Mucosa of stomach (tissue), 1 donor: ENCODE measurements at regions not wholly inside any gene's neighbourhood (a gene's known extent, or its start where the extent isn't known, plus 50 kb on each side); places are given as distances from the start of the nearest gene placed in this dataset.
"Not testable (repeated sequence)": the region's sequence is repeated elsewhere in the genome, so short reads cannot be mapped to it uniquely, and the experiment has no call there.

ENCODE experiments used
- H3K27me3 ChIP-seq: one replicate; pipeline ENCODE4 v1.7.0; 2013; ENCODE audit warnings: mild to moderate bottlenecking, low read length; ENCODE audit not compliant: control insufficient read depth, insufficient read depth
- H3K36me3 ChIP-seq: one replicate; pipeline ENCODE4 v1.7.0; 2013; ENCODE audit warnings: low read length; ENCODE audit not compliant: control insufficient read depth, insufficient read depth
- H3K4me1 ChIP-seq: one replicate; pipeline ENCODE4 v1.7.0; 2013; ENCODE audit warnings: mild to moderate bottlenecking, low read length; ENCODE audit not compliant: control insufficient read depth, insufficient read depth
- H3K4me3 ChIP-seq: one replicate; pipeline ENCODE4 v1.7.0; 2013; ENCODE audit warnings: low read length
- H3K9ac ChIP-seq: one replicate; pipeline ENCODE4 v1.7.0; 2013; ENCODE audit warnings: mild to moderate bottlenecking, low read length, moderate library complexity
- H3K9me3 ChIP-seq: one replicate; pipeline ENCODE4 v1.7.0; 2013; ENCODE audit warnings: mild to moderate bottlenecking, low read length, moderate library complexity; ENCODE audit not compliant: control insufficient read depth
- donor health status: Pancreatic carcinoma.

DNA sequence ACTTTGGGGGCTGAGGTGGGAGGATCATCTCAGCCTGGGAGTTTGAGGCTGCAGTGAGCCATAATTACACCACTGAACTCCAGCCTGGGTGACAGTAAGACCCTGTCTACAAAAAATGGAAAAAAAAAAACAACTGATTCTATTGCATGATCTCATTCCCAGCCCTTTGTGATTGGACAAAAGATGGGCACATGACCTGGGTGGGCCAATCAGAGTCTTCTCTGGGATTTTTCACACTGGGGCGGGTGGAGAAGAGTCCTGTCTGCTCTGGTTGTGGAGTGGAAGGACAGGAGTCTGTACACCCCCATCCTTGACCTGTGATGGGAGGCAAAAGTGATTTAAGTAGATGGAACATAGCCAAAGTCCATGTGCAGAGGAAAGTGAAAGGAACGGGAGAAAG is 170.5 kb downstream of the UQCRFS1 start:
- H3K4me3 ChIP-seq = no peak overlapping the region
- no peaks in the 10 kb centered on the region for H3K27me3 ChIP-seq
- H3K4me1 ChIP-seq = no peaks in the 10 kb centered on the region
- H3K9ac ChIP-seq = no peak overlapping the region
- H3K36me3 ChIP-seq = no peaks in the 10 kb centered on the region
- H3K9me3 ChIP-seq = no peaks in the 10 kb centered on the region

DNA sequence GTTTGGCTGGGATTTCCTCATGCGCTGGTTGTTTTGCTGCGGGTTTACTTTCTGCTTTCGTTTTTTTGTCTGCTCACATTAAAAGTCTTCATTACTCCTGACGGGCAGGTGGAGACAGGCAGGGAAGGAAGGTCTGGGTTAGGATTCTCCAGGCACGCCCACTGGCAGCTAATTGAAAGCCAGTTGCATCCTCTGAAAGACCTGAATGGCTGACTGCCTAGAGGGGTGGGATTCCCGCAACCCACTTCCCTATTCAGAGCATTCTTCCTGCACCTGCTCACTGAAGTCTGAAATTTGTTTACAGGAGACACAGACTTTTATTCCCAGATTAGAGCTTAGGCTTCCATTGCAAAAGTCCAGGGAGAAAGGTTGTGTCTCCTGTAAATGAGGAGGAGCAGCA is 172.0 kb downstream of the UQCRFS1 start:
- no peaks in the 10 kb centered on the region for H3K4me1 ChIP-seq
- H3K4me3 ChIP-seq = no peak overlapping the region
- H3K9ac ChIP-seq = no peak overlapping the region
- no peaks in the 10 kb centered on the region for H3K9me3 ChIP-seq
- no peaks in the 10 kb centered on the region for H3K36me3 ChIP-seq
- H3K27me3 ChIP-seq = no peaks in the 10 kb centered on the region

DNA sequence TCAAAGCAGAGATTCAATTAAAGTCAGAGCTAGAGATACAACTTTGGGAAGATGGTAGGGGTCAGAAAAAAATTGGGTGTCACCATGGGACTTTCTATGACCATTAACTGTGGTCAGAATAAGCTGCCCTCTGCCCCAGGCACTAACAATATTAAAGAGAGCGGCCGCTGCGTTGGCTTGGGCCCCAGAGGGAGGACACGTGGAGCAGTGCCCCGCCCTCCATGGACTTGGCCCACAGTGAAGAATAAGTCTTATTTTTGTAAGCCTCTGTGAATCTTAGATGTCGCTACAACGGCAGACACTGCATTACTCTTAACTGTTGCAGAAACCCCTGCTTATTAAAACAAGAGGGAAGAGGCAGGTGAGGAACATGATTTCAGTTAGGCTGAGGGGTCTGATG is 172.7 kb downstream of the UQCRFS1 start:
- H3K4me3 ChIP-seq = no peak overlapping the region
- H3K9ac ChIP-seq = no peak overlapping the region
- no peaks in the 10 kb centered on the region for H3K4me1 ChIP-seq
- H3K36me3 ChIP-seq = no peaks in the 10 kb centered on the region
- H3K27me3 ChIP-seq = no peaks in the 10 kb centered on the region
- no peaks in the 10 kb centered on the region for H3K9me3 ChIP-seq

GRCh38 chr19:29039036-29039435 is 173.9 kb downstream of the UQCRFS1 start:
- not testable (repeated sequence) for H3K4me3 ChIP-seq, H3K36me3 ChIP-seq, H3K4me1 ChIP-seq, H3K27me3 ChIP-seq, H3K9ac ChIP-seq, H3K9me3 ChIP-seq

DNA sequence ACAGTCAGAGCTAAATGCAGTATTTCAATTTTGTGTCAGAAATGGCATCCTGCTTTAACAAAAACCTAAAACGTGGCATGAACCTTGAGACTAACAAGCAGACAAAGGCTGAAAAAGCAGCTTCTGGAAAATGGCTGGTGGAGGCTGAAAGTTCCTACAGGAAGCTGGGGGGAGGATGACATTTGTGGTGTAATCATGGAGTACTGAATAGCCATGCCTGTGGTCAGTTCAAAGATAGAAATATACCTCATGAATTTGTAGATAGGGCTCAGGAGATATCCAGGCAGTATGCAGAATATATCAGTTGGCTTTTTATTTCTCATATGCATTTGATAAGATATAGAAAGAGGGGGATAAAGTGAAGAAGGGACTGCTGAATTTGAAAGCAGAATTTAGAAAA is 181.7 kb downstream of the UQCRFS1 start:
- no peaks in the 10 kb centered on the region for H3K27me3 ChIP-seq
- no peak overlapping the region for H3K9ac ChIP-seq
- no peak overlapping the region for H3K4me3 ChIP-seq
- no peaks in the 10 kb centered on the region for H3K36me3 ChIP-seq
- no peaks in the 10 kb centered on the region for H3K4me1 ChIP-seq
- no peaks in the 10 kb centered on the region for H3K9me3 ChIP-seq

GRCh38 chr19:29029268-29029958 is 183.5 kb downstream of the UQCRFS1 start:
- H3K9me3 ChIP-seq = no peaks in the 10 kb centered on the region
- H3K4me1 ChIP-seq = no peaks in the 10 kb centered on the region
- no peak overlapping the region for H3K9ac ChIP-seq
- H3K27me3 ChIP-seq = no peaks in the 10 kb centered on the region
- no peak overlapping the region for H3K4me3 ChIP-seq
- H3K36me3 ChIP-seq = no peaks in the 10 kb centered on the region

DNA sequence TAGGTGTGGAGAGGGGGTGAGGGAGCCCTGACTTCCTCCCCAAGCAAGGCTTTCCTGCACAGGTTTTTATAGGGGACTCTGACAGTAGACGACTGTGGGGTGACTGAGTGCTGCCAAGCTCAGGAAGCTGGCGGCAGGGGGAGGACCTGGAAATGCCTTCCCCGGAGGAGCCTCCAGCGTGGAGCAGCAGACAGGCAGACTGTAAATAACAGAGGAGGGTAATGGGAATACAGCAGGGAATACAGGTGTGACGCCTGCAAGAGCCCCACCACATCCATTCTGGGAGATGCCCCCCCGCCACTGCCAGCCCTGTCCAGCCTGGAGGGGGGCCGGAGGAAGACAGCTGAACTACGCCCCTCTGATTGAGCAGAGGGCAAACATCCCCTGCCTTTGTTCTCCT is 190.4 kb downstream of the UQCRFS1 start:
- no peaks in the 10 kb centered on the region for H3K27me3 ChIP-seq
- H3K4me3 ChIP-seq = no peak overlapping the region
- no peaks in the 10 kb centered on the region for H3K4me1 ChIP-seq
- H3K9ac ChIP-seq = no peak overlapping the region
- H3K36me3 ChIP-seq = no peaks in the 10 kb centered on the region
- no peaks in the 10 kb centered on the region for H3K9me3 ChIP-seq

DNA sequence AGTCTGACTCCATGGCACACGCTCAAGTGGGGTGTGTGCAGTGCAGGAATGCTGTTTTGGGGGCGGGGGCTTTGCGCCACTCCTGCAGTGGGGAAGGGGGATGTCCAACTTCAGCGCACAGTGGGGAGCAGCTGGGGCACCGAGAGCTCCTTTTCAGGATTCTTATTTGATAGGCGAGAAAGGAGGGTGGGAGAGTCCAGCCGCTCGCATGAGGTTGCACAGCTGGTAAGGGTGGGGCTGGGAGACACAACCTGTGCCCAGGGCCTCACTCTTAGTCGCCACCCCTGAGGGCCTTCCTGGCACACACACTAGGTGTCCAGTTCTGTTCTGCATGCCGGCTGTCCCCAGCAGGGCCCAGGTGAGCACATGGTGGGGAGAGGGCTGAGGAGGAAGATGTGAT is 190.8 kb downstream of the UQCRFS1 start:
- Histone ChIP-seq H3K4me3 (no peak overlapping the region), H3K9ac (no peak overlapping the region), H3K27me3 (no peaks in the 10 kb centered on the region)

DNA sequence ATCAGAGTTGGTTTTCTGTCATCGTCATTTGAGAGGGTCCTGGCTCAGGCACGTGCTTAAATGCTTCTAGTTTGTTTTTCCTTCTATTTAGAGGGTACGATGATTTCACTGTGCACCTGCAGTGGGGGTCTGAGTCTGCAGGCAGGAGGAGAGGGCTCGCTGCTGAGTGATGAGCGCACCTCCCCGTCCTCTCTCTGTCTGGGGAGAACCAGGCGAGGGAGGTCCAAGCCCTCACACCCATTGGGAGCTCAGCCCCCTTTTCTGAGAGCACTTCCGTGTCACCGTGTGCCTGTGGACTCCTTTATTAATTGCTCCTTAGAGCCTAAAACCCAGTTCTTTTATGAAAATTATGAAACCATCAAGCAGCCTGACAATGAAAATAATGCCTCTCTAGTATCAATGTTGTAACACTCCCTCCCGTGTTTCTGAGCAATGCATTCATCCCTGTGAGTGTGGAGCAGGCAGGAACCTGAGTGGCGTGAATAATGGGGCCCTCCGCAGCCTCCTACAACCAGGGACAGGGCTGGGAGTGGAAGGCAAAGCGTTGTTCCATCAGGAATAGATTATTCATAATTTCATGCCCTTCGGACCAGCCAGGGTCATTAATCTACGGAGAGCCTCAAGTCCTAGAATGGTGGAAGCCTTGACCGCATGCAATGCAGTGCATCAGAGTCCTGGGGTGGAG is 191.6 kb downstream of the UQCRFS1 start:
- Histone ChIP-seq H3K36me3 (no peaks in the 10 kb centered on the region), H3K27me3 (no peaks in the 10 kb centered on the region), H3K9ac (no peak overlapping the region), H3K9me3 (no peaks in the 10 kb centered on the region), H3K4me3 (no peak overlapping the region), H3K4me1 (no peaks in the 10 kb centered on the region)

More for the DNA sequence above, 190.8 kb downstream of the UQCRFS1 start:
- Histone ChIP-seq H3K9me3 (no peaks in the 10 kb centered on the region), H3K4me1 (no peaks in the 10 kb centered on the region), H3K36me3 (no peaks in the 10 kb centered on the region)

GRCh38 chr19:29019403-29019802 is 193.5 kb downstream of the UQCRFS1 start:
- no peak overlapping the region for H3K4me3 ChIP-seq
- H3K9ac ChIP-seq = no peak overlapping the region
- no peaks in the 10 kb centered on the region for H3K36me3 ChIP-seq
- no peaks in the 10 kb centered on the region for H3K27me3 ChIP-seq
- H3K9me3 ChIP-seq = no peaks in the 10 kb centered on the region
- no peaks in the 10 kb centered on the region for H3K4me1 ChIP-seq

DNA sequence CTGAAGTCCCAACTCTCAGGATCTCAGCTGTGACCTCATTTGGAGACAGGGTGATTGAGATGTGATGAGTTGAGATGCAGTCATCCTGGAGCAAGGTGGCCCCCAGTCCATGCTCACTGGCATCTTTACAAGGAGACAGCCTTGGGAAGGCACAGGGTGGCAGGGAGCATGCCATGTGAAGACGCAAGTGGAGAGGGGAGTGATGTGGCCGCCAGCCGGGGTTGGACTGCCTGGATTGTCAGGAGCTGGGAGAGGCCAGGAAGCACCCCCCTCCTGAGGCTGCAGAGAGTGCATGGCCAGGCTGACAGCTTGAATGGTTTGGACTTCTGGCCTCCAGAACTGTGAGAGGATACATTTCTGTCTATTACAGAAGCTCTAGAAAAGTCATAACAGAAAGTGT is 194.4 kb downstream of the UQCRFS1 start:
- no peaks in the 10 kb centered on the region for H3K4me1 ChIP-seq
- no peak overlapping the region for H3K4me3 ChIP-seq
- no peaks in the 10 kb centered on the region for H3K36me3 ChIP-seq
- H3K27me3 ChIP-seq = no peaks in the 10 kb centered on the region
- H3K9ac ChIP-seq = no peak overlapping the region
- no peaks in the 10 kb centered on the region for H3K9me3 ChIP-seq

- no peak overlapping the region for H3K9ac ChIP-seq
- no peaks in the 10 kb centered on the region for H3K36me3 ChIP-seq
- H3K4me3 ChIP-seq = no peak overlapping the region
- no peaks in the 10 kb centered on the region for H3K27me3 ChIP-seq
- no peaks in the 10 kb centered on the region for H3K4me1 ChIP-seq
- H3K9me3 ChIP-seq = no peaks in the 10 kb centered on the region
These were observed 195.2 kb downstream of the UQCRFS1 start for GRCh38 chr19:29017788-29018187.
